K562 (cell line): ENCODE measurements at regions not wholly inside any gene's neighbourhood (a gene's known extent, or its start where the extent isn't known, plus 50 kb on each side); places are given as distances from the start of the nearest gene placed in this dataset.
A peak's percentile ranks its signal among the peaks of the same experiment; 100 is the strongest.

Experiments
- ATAC-seq: fragments of 200-7000 bp; cut with Tn5 transposase; 3 replicates; pipeline ENCODE4 v1.9.1; 2020; ENCODE audit warnings: moderate library complexity
- BruUV-seq: library from RNA; stranded (reverse); fragments of 400-500 nt; replicated peaks from 2 replicates; lab custom pipeline; 2021; lab: Mats Ljungman, UMichigan
- CTCF ChIA-PET: fragments of 300-600 bp; formaldehyde crosslinking; extraction: SDS; loops from one replicate; lab custom pipeline; 2021; ENCODE audit warnings: low intra/inter-chr PET ratio; lab: Yijun Ruan, JAX
- POLR2A ChIA-PET: fragments of 300-600, 350-650 bp; sonication (Branson Sonifier 250); formaldehyde crosslinking; extraction: SDS; loops from one replicate; lab custom pipeline; 2021; ENCODE audit warnings: antibody characterized with exemption, inconsistent platforms; lab: Yijun Ruan, JAX
- DNase-seq, 4 experiments: peaks; one replicate each; pipeline versions ENCODE4 v3.0.0 to v3.0.0-alpha.2; 2011 to 2018; ENCODE audit warnings: low spot score in 3 of 4, mixed read lengths in 3 of 4; ENCODE audit errors: extremely low read depth in 1 of 4
- FAIRE-seq: peaks from 2 replicates; lab custom pipeline; 2011; peaks lifted over from hg19 to GRCh38; lab: Jason Lieb, UNC
- H2AFZ ChIP-seq: 2 replicates; pipeline ENCODE4 v1.6.0; 2011; ENCODE audit warnings: low read depth, low read length, control low read depth, inconsistent platforms
- H3K27ac ChIP-seq: fragments of 200-600 bp; 3 replicates; pipeline ENCODE4 v1.8.0; 2011; ENCODE audit warnings: low read depth, mild to moderate bottlenecking, control low read depth, inconsistent platforms, low read length, moderate library complexity, mixed read lengths; ENCODE audit errors: extremely low read depth
- H3K27me3 ChIP-seq, 2 experiments: fragments of 300-600 bp in 1 of 2; 2 replicates in 1 of 2; 3 replicates in 1 of 2; pipeline versions ENCODE4 v1.6.0 to v1.8.0; 2011; ENCODE audit warnings: inconsistent platforms in 2 of 2, low read length in 2 of 2, mild to moderate bottlenecking in 1 of 2, mixed read lengths in 1 of 2, moderate library complexity in 1 of 2; ENCODE audit not compliant: control insufficient read depth in 2 of 2, insufficient read depth in 2 of 2
- H3K36me3 ChIP-seq: fragments of 300-600 bp; 3 replicates; pipeline ENCODE4 v1.8.0; 2011; ENCODE audit warnings: mild to moderate bottlenecking, low read length, inconsistent platforms; ENCODE audit not compliant: control insufficient read depth, insufficient read depth
- H3K4me1 ChIP-seq, 2 experiments: fragments of 200-600 bp in 1 of 2; replicated peaks in 1 of 2; 2 replicates in 1 of 2; 3 replicates in 1 of 2; pipeline versions ENCODE4 v1.5.1 to v1.8.0; 2011; ENCODE audit warnings: inconsistent platforms in 2 of 2, low read length in 2 of 2, mild to moderate bottlenecking in 1 of 2, mixed read lengths in 1 of 2, moderate library complexity in 1 of 2; ENCODE audit not compliant: control insufficient read depth in 2 of 2, insufficient read depth in 2 of 2
- H3K4me2 ChIP-seq: 2 replicates; pipeline ENCODE4 v1.6.1; 2011; ENCODE audit warnings: low read length, control low read depth, inconsistent platforms, mixed read lengths; ENCODE audit not compliant: insufficient read depth
- H3K4me3 ChIP-seq: fragments of 200-600 bp; sonication (generic), shearing (Covaris generic); 2 replicates; pipeline ENCODE4 v1.5.1; 2016; ENCODE audit warnings: control low read depth, inconsistent platforms
- H3K79me2 ChIP-seq: fragments of 200-600 bp; 3 replicates; pipeline ENCODE4 v1.8.0; 2011; ENCODE audit warnings: low read length, inconsistent platforms; ENCODE audit not compliant: control insufficient read depth, insufficient read depth
- H3K9ac ChIP-seq, 2 experiments: 2 replicates each; pipeline versions ENCODE4 v1.6.0 to v1.6.1; 2011; ENCODE audit warnings: low read depth in 2 of 2, low read length in 2 of 2, control low read depth in 1 of 2, inconsistent platforms in 1 of 2, mild to moderate bottlenecking in 1 of 2, mixed read lengths in 1 of 2; ENCODE audit not compliant: insufficient read depth in 1 of 2
- H3K9me1 ChIP-seq: one replicate; pipeline ENCODE4 v1.6.0; 2011; ENCODE audit warnings: inconsistent platforms, mild to moderate bottlenecking, low read length, moderate library complexity; ENCODE audit not compliant: control insufficient read depth, insufficient read depth
- H3K9me3 ChIP-seq: replicated peaks from 2 replicates; pipeline ENCODE4 v1.5.1; 2011; ENCODE audit warnings: low read depth, low read length, inconsistent platforms; ENCODE audit not compliant: control insufficient read depth, insufficient read depth
- H4K20me1 ChIP-seq: replicated peaks from 2 replicates; pipeline ENCODE4 v1.6.1; 2011; ENCODE audit warnings: low read length, inconsistent platforms, mixed read lengths; ENCODE audit not compliant: control insufficient read depth, insufficient read depth
- BMI1 ChIP-seq: fragments of 150-350 bp; IDR thresholded peaks from 2 replicates; pipeline ENCODE4 v1.6.1; 2014; ENCODE audit warnings: low read length
- GATAD2B ChIP-seq: fragments of 450-650 bp; IDR thresholded peaks from 2 replicates; pipeline ENCODE4 v1.6.1; 2017; ENCODE audit warnings: mild to moderate bottlenecking, borderline replicate concordance
- HMG20A ChIP-seq: fragments of 450-650 bp; formaldehyde crosslinking; conservative IDR thresholded peaks from 2 replicates; pipeline ENCODE4 v1.4.0; 2020; ENCODE audit warnings: mild to moderate bottlenecking, mixed read lengths
- MEIS2 ChIP-seq: fragments of 450-650 bp; IDR thresholded peaks from 2 replicates; pipeline ENCODE4 v1.6.1; 2014; ENCODE audit warnings: mild to moderate bottlenecking; ENCODE audit not compliant: partially characterized antibody
- RBM14 ChIP-seq: fragments of 200-400 bp; formaldehyde crosslinking; IDR thresholded peaks from 2 replicates; pipeline ENCODE4 v1.6.1; 2018; ENCODE audit warnings: low read depth, mild to moderate bottlenecking, low read length, moderate library complexity, borderline replicate concordance; ENCODE audit not compliant: insufficient read depth
- RBM25 ChIP-seq: fragments of 200-400 bp; formaldehyde crosslinking; IDR thresholded peaks from 2 replicates; pipeline ENCODE4 v1.6.1; 2018; ENCODE audit warnings: low read length, low read depth, moderate library complexity; ENCODE audit not compliant: severe bottlenecking
- WGBS: fragments of 100-300 bp; shearing (Covaris generic); methylation state at CpG from one replicate; pipeline ENCODE4 v1.1.6; 2016; ENCODE audit warnings: low coverage, mixed read lengths; ENCODE audit not compliant: insufficient coverage; ENCODE audit errors: missing lambda C conversion rate; 5-methylcytosine and 5-hydroxymethylcytosine counted together
- in situ Hi-C: fragments of 300-500 bp; cut with MboI; formaldehyde crosslinking; loops from 4 replicates; pipeline ENCODE4 v1.15.0; 2018; ENCODE audit warnings: inconsistent platforms, mixed read lengths
- intact Hi-C: fragments of 100-400 bp; cut with micrococcal nuclease; formaldehyde crosslinking; loops from 2 replicates; pipeline ENCODE4 v1.14.2; 2022
- TF ChIP-seq, protein P1 (sequence below), 2 experiments: fragments of 450-650 bp; IDR thresholded peaks; 2 replicates each; pipeline ENCODE4 v1.6.1; 2016; ENCODE audit warnings: mild to moderate bottlenecking in 2 of 2, borderline replicate concordance in 1 of 2, low read depth in 1 of 2, moderate library complexity in 1 of 2
- TF ChIP-seq, protein P2 (sequence below): fragments of 450-650 bp; IDR thresholded peaks from 2 replicates; pipeline ENCODE4 v1.6.1; 2016
- TF ChIP-seq, protein P3 (sequence below), 2 experiments: IDR thresholded peaks in 1 of 2; conservative IDR thresholded peaks in 1 of 2; 2 replicates each; pipeline ENCODE4 v1.6.1; 2016; ENCODE audit warnings: low read depth in 2 of 2, mild to moderate bottlenecking in 1 of 2, missing compliant biosample characterization in 1 of 2, missing genetic modification characterization in 1 of 2, moderate library complexity in 1 of 2

DNA sequence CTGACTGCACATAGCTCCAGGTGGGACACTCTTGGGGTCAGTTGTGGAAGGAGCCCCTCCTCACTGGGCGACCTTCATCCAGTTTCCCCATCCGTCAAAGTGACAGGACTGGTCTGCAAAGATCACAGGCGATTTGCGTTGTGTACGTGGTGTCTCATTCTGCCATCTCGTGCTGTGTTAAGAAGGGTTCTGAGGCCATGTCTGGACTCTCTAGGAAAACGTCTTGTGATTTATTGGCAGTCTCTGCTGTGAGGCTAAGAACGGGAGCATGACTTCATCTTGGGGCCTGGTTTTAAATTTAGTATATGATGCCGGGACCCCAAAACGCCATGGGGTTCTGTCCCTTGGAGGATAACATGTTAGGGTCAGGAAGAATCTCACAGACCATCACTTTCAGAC lies 65.2 kb upstream of the CIBAR2 start:
- CTCF ChIA-PET, result no interaction called here
- in situ Hi-C loops, result no loop called here
- H3K4me3 ChIP-seq, result no peak overlapping the region
- peaks cover 6% of the 10 kb centered on the region for H3K9me1 ChIP-seq
- H3K4me1 ChIP-seq, result peaks cover 37 to 71% of the 10 kb centered on the region in 2 experiments
- DNase-seq (no peak), ATAC-seq (no peak), FAIRE-seq (peak; percentile 40)
- H3K4me2 ChIP-seq, result no peak overlapping the region
- intact Hi-C loops, result no loop called here
- peaks cover 86% of the 10 kb centered on the region for H4K20me1 ChIP-seq
- no peak overlapping the region for H3K27ac ChIP-seq
- no peak overlapping the region for H2AFZ ChIP-seq
- H3K79me2 ChIP-seq, result peaks cover 92% of the 10 kb centered on the region
- TF ChIP-seq, protein P1, sequence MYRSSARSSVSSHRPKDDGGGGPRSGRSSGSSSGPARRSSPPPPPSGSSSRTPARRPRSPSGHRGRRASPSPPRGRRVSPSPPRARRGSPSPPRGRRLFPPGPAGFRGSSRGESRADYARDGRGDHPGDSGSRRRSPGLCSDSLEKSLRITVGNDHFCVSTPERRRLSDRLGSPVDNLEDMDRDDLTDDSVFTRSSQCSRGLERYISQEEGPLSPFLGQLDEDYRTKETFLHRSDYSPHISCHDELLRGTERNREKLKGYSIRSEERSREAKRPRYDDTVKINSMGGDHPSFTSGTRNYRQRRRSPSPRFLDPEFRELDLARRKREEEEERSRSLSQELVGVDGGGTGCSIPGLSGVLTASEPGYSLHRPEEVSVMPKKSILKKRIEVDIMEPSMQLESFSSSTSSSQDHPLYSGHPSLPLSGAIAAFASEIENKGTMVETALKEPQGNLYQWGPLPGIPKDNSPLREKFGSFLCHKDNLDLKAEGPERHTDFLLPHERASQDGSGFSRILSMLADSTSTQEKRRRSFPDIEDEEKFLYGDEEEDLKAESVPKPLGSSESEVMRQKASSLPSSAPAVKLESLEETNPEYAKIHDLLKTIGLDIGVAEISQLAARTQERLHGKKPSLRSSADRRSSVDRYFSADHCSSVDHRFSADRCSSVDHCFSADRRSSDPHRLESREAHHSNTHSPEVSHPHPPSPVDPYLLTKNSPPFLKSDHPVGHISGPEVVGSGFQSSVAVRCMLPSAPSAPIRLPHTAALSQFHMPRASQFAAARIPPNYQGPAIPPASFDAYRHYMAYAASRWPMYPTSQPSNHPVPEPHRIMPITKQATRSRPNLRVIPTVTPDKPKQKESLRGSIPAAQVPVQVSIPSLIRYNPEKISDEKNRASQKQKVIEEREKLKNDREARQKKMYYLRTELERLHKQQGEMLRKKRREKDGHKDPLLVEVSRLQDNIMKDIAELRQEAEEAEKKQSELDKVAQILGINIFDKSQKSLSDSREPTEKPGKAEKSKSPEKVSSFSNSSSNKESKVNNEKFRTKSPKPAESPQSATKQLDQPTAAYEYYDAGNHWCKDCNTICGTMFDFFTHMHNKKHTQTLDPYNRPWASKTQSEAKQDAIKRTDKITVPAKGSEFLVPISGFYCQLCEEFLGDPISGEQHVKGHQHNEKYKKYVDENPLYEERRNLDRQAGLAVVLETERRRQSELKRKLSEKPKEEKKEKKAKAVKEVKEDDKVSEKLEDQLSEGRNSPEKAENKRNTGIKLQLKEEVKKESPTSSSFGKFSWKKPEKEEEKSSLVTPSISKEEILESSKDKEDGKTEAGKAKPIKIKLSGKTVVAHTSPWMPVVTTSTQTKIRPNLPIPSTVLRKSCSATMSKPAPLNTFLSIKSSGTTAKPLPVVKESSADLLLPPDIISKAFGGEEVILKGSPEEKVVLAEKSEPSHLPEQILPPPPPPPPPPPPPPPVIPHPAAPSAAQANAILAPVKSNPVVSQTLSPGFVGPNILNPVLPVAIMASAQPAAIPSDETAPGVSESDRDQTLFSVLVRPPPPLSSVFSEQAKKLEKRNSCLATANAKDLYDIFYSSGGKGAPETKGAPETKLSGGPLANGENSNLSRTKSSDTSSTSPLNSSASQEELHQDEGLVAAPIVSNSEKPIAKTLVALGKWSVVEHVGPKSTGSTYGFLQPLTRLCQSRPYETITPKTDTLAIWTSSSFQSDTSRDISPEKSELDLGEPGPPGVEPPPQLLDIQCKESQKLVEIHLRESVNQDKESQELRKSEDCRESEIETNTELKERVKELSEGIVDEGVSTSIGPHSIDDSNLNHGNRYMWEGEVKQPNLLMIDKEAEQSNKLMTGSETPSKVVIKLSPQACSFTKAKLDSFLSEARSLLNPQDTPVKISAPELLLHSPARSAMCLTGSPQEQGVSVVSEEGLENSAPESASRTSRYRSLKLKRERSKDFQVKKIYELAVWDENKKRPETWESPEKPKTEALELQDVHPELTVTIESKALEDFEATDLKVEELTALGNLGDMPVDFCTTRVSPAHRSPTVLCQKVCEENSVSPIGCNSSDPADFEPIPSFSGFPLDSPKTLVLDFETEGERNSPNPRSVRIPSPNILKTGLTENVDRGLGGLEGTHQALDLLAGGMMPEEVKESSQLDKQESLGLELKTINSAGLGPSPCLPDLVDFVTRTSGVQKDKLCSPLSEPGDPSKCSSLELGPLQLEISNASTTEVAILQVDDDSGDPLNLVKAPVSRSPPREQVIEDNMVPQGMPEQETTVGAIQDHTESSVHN (IDR thresholded peaks at IDR 0.05; ENCODE audit: borderline replicate concordance in 1 of 2, low read depth in 1 of 2), result no peak
- TF ChIP-seq, protein P2, sequence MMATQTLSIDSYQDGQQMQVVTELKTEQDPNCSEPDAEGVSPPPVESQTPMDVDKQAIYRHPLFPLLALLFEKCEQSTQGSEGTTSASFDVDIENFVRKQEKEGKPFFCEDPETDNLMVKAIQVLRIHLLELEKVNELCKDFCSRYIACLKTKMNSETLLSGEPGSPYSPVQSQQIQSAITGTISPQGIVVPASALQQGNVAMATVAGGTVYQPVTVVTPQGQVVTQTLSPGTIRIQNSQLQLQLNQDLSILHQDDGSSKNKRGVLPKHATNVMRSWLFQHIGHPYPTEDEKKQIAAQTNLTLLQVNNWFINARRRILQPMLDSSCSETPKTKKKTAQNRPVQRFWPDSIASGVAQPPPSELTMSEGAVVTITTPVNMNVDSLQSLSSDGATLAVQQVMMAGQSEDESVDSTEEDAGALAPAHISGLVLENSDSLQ, result peak; percentile 25; the same call in 1 of the 2 replicates
- TF ChIP-seq MEIS2 (peak; percentile 69), BMI1 (no peak), GATAD2B (no peak), RBM14 (no peak), HMG20A (CRISPR knock-in tag) (no peak), RBM25 (peak; percentile 48)
- TF ChIP-seq, protein P3, sequence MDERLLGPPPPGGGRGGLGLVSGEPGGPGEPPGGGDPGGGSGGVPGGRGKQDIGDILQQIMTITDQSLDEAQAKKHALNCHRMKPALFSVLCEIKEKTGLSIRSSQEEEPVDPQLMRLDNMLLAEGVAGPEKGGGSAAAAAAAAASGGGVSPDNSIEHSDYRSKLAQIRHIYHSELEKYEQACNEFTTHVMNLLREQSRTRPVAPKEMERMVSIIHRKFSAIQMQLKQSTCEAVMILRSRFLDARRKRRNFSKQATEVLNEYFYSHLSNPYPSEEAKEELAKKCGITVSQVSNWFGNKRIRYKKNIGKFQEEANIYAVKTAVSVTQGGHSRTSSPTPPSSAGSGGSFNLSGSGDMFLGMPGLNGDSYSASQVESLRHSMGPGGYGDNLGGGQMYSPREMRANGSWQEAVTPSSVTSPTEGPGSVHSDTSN (CRISPR knock-in tag; IDR thresholded peaks at IDR 0.05; ENCODE audit: low read depth), result no peak
- TF ChIP-seq, protein P3 (tag; conservative IDR thresholded peaks at IDR 0.05; ENCODE audit: low read depth), result 0 out of 2 replicates have a peak, but pooled peaks have one; percentile 38
- BruUV-seq, result no TSS peak
- WGBS, result 61% methylated on average over 10 of the region's 10 CpGs
- peaks cover 51% of the 10 kb centered on the region; the same call in 1 of the 3 replicates for H3K36me3 ChIP-seq
- H3K9ac ChIP-seq, result no peak overlapping the region
- no peaks in the 10 kb centered on the region for H3K9me3 ChIP-seq
- POLR2A ChIA-PET, result no interaction called here
- no peaks in the 10 kb centered on the region for H3K27me3 ChIP-seq
